SIG-M5 treated with dmso at 0.1 percent for 504 hours (cell line): ENCODE measurements at regions not wholly inside any gene's neighbourhood (a gene's known extent, or its start where the extent isn't known, plus 50 kb on each side); places are given as distances from the start of the nearest gene placed in this dataset.
"Not testable (repeated sequence)": the region's sequence is repeated elsewhere in the genome, so short reads cannot be mapped to it uniquely, and the experiment has no call there.

ENCODE experiments used
- DNase-seq: peaks from one replicate; lab custom pipeline; 2025; ENCODE audit not compliant: unreplicated experiment; lab: John Stamatoyannopoulos, UW

GRCh38 chr16:52113533-52114183 is 433.3 kb downstream of the TOX3 start:
- no peak for DNase-seq

DNA sequence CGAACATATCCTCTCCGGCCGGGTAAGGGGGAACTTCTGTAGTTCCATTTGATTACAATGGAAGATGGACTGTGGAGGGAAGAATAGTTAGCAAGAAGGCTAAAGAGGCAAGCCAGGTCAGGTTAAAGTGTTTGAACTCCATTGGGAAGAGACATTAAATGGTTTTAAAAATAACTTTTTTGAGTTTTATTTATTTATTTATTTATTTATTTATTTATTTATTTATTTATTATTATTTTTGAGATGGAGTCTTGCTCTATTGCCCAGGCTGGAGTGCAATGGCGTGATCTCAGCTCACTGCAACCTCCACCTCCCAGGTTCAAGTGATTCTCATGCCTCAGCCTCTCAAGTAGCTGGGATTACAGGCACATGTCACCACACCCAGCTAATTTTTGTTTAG is 441.9 kb downstream of the TOX3 start:
- DNase-seq, result not testable (repeated sequence)

- no peak for DNase-seq
Observed at GRCh38 chr16:52103791-52104190, 443.2 kb downstream of the TOX3 start.

- DNase-seq, result no peak
Observed at GRCh38 chr16:52101246-52101645, 445.7 kb downstream of the TOX3 start.

DNA sequence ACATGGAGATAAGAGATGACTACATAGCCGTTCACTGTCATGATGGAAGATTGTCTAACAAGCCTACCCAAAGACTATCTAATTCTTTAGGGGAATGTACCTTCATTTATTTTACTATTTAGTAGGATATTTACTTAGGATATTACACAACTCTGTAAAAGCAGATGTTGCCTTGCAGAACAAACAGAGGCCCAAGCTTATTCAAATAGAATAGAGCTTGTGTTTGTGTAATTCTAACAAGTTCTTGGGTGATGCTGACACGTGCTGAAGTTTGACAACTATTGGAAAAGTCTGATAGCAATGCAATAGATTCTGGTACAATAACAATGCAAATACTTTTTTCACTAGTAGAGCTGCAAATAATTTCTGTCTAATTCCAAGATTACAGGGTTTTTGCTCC is 447.6 kb downstream of the TOX3 start:
- no peak for DNase-seq

GRCh38 chr16:52095471-52095870 is 451.5 kb downstream of the TOX3 start:
- no peak for DNase-seq

GRCh38 chr16:52092126-52092525 is 454.8 kb downstream of the TOX3 start:
- DNase-seq, result no peak

- DNase-seq, result no peak
Observed at GRCh38 chr16:52090080-52090479, 456.9 kb downstream of the TOX3 start.

DNA sequence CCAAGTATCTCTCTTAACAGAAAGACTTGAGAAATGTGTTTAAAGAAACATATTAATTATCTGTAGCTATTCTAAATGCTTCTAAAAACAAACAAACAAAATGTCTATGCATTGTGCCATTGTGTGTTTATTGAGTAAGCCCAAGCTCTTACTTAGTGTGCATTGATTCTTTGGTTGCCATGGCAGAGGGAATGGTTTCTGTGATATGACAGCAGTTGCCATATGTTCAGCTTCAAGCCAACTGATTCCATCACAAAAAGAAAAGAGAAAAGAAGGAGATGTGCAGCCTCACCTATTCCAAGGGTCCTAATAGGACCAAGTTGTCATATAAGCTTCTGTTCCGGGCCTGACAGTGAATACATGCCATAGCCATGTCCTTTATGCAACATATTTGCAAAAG is 457.5 kb downstream of the TOX3 start:
- DNase-seq, result no peak

DNA sequence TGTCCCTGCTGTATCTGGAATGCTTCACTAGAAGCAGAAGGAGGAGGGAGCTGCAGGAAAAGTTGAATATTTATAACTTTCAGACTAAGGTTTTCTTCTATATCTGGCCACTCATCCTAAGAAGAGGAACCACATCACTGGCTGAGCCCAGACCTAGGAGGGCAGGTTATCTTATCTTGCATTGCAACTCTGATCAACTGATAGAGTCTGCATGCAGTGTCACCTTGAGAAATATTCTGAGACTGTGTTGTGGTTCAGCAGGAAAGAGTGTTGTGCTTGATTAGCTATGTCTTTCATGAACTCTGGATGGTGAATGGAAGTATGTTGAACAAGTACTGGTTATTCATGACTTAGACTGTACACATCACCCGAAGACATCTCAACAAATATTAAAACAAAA is 460.0 kb downstream of the TOX3 start:
- no peak for DNase-seq

DNA sequence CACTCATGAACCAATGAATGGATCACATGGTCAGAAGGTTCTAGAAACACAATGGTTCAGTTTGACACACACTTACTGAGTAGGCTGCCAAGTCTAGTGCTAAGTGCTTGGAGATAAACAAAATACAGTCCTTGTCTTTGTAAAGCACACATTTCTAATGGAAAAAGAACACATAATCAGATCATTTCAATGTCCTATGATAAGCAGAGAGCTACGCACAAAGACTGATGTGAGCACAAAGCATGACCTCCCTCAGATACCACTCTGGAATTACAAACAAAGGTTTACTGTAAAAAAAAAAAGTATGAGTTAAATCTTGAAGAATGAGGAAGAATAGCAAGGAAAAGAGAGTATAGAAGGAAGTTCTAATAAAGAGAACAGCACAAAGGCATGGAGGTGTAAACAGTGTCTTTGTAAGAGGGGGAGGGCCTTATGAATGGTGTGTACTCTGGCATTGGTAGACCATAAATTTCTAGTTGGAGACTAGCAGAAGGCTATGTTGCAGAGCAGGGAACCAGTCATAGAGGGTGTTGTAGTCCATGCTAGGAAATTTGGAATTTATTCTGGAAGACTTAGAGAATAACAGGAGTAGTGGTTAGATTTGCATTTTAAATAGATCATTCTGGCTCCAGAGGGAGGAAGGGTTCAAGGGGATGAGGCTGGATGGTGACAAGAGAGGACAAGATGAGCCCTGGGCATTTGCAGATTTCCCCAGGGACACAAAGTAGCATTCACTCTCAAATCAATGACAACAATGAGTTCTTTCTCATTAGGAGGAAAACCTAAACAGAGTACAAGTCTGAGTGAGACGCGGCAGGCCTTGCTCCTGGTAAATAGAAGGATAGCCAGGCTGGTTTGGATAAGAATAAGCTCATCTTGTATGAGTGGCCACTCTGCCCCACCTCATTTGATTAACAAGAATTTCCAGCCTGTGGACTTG is 468.0 kb downstream of the TOX3 start:
- DNase-seq, result no peak

GRCh38 chr16:52077607-52078006 is 469.3 kb downstream of the TOX3 start:
- no peak for DNase-seq

- no peak for DNase-seq
Observed at GRCh38 chr16:52076801-52077201, 470.1 kb downstream of the TOX3 start.

GRCh38 chr16:52076332-52076731 is 470.6 kb downstream of the TOX3 start:
- no peak for DNase-seq

DNA sequence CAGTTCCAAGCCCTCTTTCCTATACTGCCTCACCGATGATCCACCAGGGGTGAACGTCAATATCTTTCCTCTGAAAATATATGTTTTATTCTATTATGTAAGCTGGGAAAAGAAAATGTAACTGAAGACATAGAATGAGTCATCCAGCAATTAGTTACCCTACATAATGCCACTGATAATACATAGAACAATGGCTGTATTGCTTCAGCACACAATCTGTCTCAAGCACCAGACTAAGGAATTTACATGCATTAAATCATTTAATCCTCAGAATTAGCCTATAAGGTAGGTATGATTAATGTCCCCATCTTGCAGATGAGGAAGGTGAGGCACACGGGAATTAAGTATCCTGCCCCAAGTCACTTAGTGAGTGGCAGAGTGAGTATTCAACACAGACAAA is 472.8 kb downstream of the TOX3 start:
- DNase-seq, result no peak

DNA sequence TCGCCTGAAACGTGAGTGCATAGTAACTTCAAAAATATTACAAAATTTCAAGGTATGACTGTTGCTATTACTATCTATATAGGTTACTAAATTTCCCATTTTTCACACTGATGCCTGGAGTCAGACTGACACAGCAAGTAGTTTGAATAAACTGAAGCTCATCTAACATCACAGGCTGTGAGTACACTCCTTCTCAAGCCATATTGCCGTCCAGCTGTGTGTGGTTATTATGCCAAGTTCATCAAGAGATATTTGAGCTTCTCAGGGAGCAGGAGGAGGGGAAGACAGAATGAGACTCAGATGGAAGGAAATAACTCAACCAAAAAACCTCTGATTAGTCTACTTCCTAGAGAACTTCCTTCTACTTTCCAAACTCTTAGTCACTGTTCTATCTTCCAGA is 473.9 kb downstream of the TOX3 start:
- no peak for DNase-seq

- DNase-seq, result no peak
Observed at GRCh38 chr16:52071101-52071500, 475.8 kb downstream of the TOX3 start.

GRCh38 chr16:52070341-52071057 is 476.4 kb downstream of the TOX3 start:
- DNase-seq, result no peak

GRCh38 chr16:52069866-52070265 is 477.1 kb downstream of the TOX3 start:
- DNase-seq, result no peak

DNA sequence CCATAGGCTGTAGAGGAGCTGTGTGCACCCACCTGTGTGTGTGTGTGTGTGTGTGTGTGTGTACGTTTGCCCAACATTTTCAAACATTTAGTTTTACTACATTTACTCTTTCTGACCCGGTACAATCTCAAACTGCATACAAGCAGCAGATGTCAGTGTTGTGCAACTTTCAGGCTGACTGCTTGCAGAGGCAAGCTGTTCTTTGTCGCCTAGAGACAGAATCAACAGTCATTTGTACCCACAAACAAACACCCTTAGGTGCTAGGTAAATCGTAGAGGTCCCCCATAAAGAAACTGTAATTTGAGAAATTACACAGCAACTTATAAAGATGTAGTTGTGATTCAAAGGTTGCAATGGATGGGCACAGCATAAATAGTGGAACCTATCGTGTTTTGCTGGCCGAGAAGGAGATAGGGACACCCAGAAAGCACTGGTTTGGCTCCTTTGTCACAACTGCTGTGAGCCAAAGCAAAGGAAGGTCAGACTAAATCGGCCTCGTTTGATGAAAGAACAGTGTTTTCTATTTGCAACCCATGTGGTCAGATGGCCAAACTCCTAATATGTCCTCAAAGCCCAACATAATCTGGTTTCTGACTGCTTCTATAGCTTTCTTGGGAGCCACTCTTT is 478.4 kb downstream of the TOX3 start:
- no peak for DNase-seq

DNA sequence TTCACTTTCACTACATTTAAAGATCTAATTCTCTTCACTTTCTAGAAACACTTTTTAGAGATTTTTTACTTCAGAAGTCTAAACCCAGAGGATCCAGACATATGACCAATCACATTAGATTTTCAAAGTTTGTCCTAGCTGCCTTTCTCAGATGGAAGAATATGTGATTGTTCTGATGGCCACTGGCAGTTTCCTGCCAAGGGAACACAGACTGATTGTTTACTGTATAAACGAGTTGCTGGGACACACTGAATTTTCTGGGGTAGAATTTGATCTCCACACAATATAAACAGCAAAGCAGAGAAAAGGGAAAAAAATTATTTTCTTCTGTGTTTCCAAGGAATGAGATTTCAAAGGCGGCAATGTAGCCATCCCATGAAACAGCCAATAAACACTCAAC is 480.0 kb downstream of the TOX3 start:
- DNase-seq, result no peak
